ENCODE measurements at regions not wholly inside any gene's neighbourhood (a gene's known extent, or its start where the extent isn't known, plus 50 kb on each side); places are given as distances from the start of the nearest gene placed in this dataset.

DNA sequence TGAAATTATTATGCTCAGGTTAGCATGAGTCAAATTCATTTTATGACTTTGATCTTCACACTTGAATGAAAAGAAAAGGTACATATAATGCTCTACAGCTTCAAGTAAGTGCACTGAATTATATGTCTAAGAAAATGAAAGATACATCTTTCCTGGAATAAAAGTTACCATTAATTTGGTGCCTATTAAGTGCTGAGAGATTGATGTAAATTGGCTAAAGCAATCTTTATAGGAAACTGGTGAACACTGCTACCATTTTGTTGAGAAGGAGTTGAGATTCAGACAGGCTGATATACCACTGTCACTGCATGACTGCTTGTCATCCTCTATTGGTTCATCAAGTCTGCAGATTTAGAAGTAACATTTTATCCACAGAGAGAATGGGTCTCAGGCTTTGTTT, 416.8 kb upstream of the SPRY2 start:
- intact Hi-C loops (cut with DNase I): no loop called here
- Histone ChIP-seq H3K4me3 (no peak overlapping the region), H3K4me1 (no peaks in the 10 kb centered on the region), H3K36me3 (ENCODE audit: insufficient read depth in 1 of 2, low read depth in 1 of 2) (no peaks in the 10 kb centered on the region), H3K9me3 (no peaks in the 10 kb centered on the region), H3K27me3 (ENCODE audit: insufficient read depth in 3 of 3, low read length in 2 of 3) (no peaks in the 10 kb centered on the region), H3K27ac (no peak overlapping the region)
- TF ChIP-seq, protein P1, sequence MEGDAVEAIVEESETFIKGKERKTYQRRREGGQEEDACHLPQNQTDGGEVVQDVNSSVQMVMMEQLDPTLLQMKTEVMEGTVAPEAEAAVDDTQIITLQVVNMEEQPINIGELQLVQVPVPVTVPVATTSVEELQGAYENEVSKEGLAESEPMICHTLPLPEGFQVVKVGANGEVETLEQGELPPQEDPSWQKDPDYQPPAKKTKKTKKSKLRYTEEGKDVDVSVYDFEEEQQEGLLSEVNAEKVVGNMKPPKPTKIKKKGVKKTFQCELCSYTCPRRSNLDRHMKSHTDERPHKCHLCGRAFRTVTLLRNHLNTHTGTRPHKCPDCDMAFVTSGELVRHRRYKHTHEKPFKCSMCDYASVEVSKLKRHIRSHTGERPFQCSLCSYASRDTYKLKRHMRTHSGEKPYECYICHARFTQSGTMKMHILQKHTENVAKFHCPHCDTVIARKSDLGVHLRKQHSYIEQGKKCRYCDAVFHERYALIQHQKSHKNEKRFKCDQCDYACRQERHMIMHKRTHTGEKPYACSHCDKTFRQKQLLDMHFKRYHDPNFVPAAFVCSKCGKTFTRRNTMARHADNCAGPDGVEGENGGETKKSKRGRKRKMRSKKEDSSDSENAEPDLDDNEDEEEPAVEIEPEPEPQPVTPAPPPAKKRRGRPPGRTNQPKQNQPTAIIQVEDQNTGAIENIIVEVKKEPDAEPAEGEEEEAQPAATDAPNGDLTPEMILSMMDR (IDR thresholded peaks at IDR 0.05): no peak
- ATAC-seq: no peak
- DNase-seq: no peak

DNA sequence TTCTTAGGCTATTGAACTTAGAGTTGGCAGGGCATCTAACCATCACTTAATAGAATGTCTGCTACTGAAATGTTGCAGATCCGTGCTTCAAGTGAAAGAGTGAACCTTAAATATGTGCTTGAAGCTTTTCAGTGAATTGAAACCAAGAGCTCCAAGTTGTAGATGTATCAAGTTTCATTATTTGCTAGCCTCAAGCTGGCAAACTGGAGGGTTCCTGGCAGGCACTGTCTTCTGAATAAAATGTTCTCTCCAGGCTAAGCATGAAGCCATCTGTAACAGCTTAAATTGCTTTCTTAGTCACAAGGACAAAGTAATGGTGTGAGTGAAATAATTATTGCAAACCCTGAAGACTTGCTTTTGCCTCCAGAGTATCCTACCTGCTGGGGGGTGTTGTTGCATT, 415.0 kb upstream of the SPRY2 start:
- TF ChIP-seq, protein P1 (IDR thresholded peaks at IDR 0.05): no peak
- no peaks in the 10 kb centered on the region for H3K4me1 ChIP-seq
- intact Hi-C loops (cut with DNase I): no loop called here
- H3K4me3 ChIP-seq: no peak overlapping the region
- H3K27ac ChIP-seq: no peak overlapping the region
- no peak for ATAC-seq
- H3K9me3 ChIP-seq: no peaks in the 10 kb centered on the region
- WGBS, 3 donors: 27 to 48% (median 32%) methylated on average over 1 of the region's 1 CpG
- no peaks in the 10 kb centered on the region for H3K27me3 ChIP-seq (ENCODE audit: insufficient read depth in 3 of 3, low read length in 2 of 3)
- H3K36me3 ChIP-seq (ENCODE audit: insufficient read depth in 1 of 2, low read depth in 1 of 2): no peaks in the 10 kb centered on the region
- no peak for DNase-seq

DNA sequence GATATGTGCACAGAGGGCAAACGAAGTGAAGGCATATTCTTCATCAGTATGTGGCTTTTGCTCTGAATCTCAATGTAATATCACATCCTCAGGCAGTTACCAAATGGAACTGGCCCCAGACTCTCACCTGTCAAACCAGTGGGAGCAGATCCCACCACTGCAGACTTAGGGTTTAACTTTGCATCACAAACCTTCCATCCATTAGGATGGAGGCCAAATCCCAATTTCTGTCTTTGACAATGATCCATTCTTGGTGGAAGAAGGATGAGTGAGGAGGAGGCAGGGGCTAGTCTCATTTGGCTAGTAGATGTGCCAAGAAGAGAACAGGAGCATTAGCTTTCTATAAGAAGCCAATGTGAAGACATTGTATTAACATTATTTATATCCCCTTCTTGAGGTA, 413.5 kb upstream of the SPRY2 start:
- ATAC-seq (no peak), DNase-seq (no peak)
- TF ChIP-seq, protein P1 (IDR thresholded peaks at IDR 0.05): no peak
- WGBS, 3 donors: 24 to 43% (median 30%) methylated on average over 1 of the region's 1 CpG
- Histone ChIP-seq H3K27me3 (ENCODE audit: insufficient read depth in 3 of 3, low read length in 2 of 3) (no peaks in the 10 kb centered on the region), H3K9me3 (no peaks in the 10 kb centered on the region), H3K4me1 (no peaks in the 10 kb centered on the region), H3K4me3 (no peak overlapping the region), H3K27ac (no peak overlapping the region), H3K36me3 (ENCODE audit: insufficient read depth in 1 of 2, low read depth in 1 of 2) (no peaks in the 10 kb centered on the region)
- intact Hi-C loops (cut with DNase I): no loop called here

DNA sequence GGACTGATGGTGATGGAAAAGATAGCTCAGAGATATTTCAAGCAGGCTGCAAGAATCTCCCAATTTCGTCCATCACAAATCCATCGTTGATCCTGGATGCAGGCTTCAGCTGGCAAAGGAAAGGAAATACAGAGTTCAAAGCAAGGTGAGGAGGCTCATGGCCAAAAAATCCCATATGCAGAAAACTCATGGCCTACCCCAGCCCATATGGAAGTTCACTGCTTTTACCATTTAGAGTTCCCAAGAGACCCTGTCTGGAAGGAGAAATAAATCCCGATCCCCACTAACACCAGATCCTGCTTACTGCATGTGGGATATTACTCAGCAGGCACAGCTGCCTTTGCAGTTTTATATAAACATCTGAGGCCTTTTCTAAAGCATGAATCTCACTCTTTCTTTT, 412.9 kb upstream of the SPRY2 start:
- intact Hi-C loops (cut with DNase I): no loop called here
- ATAC-seq: no peak
- no peaks in the 10 kb centered on the region for H3K36me3 ChIP-seq (ENCODE audit: insufficient read depth in 1 of 2, low read depth in 1 of 2)
- WGBS, 3 donors: 24 to 36% (median 26%) methylated on average over 3 of the region's 3 CpGs
- H3K27ac ChIP-seq: no peak overlapping the region
- DNase-seq: no peak
- H3K27me3 ChIP-seq (ENCODE audit: insufficient read depth in 3 of 3, low read length in 2 of 3): no peaks in the 10 kb centered on the region
- no peaks in the 10 kb centered on the region for H3K4me1 ChIP-seq
- H3K4me3 ChIP-seq: no peak overlapping the region
- TF ChIP-seq, protein P1 (IDR thresholded peaks at IDR 0.05): no peak
- no peaks in the 10 kb centered on the region for H3K9me3 ChIP-seq

DNA sequence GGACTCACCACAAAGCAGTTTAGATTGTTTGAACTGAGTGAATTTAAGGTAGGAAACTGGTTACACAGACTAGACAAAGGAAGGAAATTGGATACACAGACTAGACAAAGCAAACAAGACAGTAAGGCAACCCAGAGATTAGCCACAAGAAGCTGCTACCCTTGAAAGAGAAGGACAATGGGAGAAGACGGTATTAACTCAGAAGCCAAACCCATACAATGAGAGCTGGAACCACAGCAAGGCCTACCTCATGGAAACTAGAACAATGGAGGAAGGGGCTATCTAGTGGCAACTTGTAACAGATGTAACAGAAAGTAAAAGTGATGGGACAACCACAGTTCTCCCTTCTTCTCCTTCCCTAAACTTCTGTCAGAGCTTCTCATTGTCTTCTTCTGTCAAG, 410.9 kb upstream of the SPRY2 start:
- H3K4me3 ChIP-seq: no peak overlapping the region
- H3K36me3 ChIP-seq (ENCODE audit: insufficient read depth in 1 of 2, low read depth in 1 of 2): no peaks in the 10 kb centered on the region
- 76 to 85% (median 83%) methylated on average over 1 of the region's 1 CpG for WGBS, 3 donors
- DNase-seq: no peak
- intact Hi-C loops (cut with DNase I): no loop called here
- TF ChIP-seq, protein P1 (IDR thresholded peaks at IDR 0.05): no peak
- H3K27me3 ChIP-seq (ENCODE audit: insufficient read depth in 3 of 3, low read length in 2 of 3): no peaks in the 10 kb centered on the region
- H3K27ac ChIP-seq: no peak overlapping the region
- no peak for ATAC-seq
- no peaks in the 10 kb centered on the region for H3K9me3 ChIP-seq
- H3K4me1 ChIP-seq: no peaks in the 10 kb centered on the region
